GM18951 (cell line): ENCODE measurements at regions not wholly inside any gene's neighbourhood (a gene's known extent, or its start where the extent isn't known, plus 50 kb on each side); places are given as distances from the start of the nearest gene placed in this dataset.

ENCODE experiments used
- POLR2A ChIP-seq: IDR thresholded peaks from 4 replicates; pipeline ENCODE4 v1.6.1; 2011; ENCODE audit warnings: mild to moderate bottlenecking; ENCODE audit not compliant: insufficient read length, insufficient read depth; ENCODE audit errors: extremely low read depth
- in situ Hi-C: fragments of 300-500 bp; cut with MboI; formaldehyde crosslinking; loops from one replicate; pipeline ENCODE4 v1.12.0; 2022; ENCODE audit warnings: low sequenced_read_pairs, mixed read lengths, inconsistent platforms; ENCODE audit not compliant: unreplicated experiment

GRCh38 chr11:69954756-69955155 is 123.4 kb upstream of the ANO1 start:
- in situ Hi-C loops, result no loop called here
- no peak for TF ChIP-seq POLR2A

- no peak for TF ChIP-seq POLR2A
- in situ Hi-C loops, result no loop called here
Observed at GRCh38 chr11:69956669-69957190, 121.4 kb upstream of the ANO1 start.

- in situ Hi-C loops, result no loop called here
- no peak for TF ChIP-seq POLR2A
Observed at GRCh38 chr11:69957849-69958248, 120.3 kb upstream of the ANO1 start.

GRCh38 chr11:69958308-69958707 is 119.8 kb upstream of the ANO1 start:
- TF ChIP-seq POLR2A, result no peak
- in situ Hi-C loops, result no loop called here

- TF ChIP-seq POLR2A, result no peak
- in situ Hi-C loops, result no loop called here
Observed at GRCh38 chr11:69959461-69959860, 118.7 kb upstream of the ANO1 start.

GRCh38 chr11:69961738-69962137 is 116.4 kb upstream of the ANO1 start:
- in situ Hi-C loops, result no loop called here
- no peak for TF ChIP-seq POLR2A

GRCh38 chr11:69962152-69962551 is 116.0 kb upstream of the ANO1 start:
- TF ChIP-seq POLR2A, result no peak
- in situ Hi-C loops, result no loop called here

GRCh38 chr11:69963533-69964246 is 114.4 kb upstream of the ANO1 start:
- in situ Hi-C loops, result no loop called here
- no peak for TF ChIP-seq POLR2A

GRCh38 chr11:69964247-69964643 is 113.9 kb upstream of the ANO1 start:
- in situ Hi-C loops, result no loop called here
- TF ChIP-seq POLR2A, result no peak

- in situ Hi-C loops, result no loop called here
- TF ChIP-seq POLR2A, result no peak
Observed at GRCh38 chr11:69965821-69966582, 112.1 kb upstream of the ANO1 start.

- no peak for TF ChIP-seq POLR2A
- in situ Hi-C loops, result no loop called here
Observed at GRCh38 chr11:69966583-69966835, 111.6 kb upstream of the ANO1 start.

- in situ Hi-C loops, result no loop called here
- no peak for TF ChIP-seq POLR2A
Observed at GRCh38 chr11:69966910-69967483, 111.1 kb upstream of the ANO1 start.

GRCh38 chr11:69967484-69967883 is 110.6 kb upstream of the ANO1 start:
- TF ChIP-seq POLR2A, result no peak

More at GRCh38 chr11:69967484-69967883, 110.6 kb upstream of the ANO1 start:
- in situ Hi-C loops, result no loop called here
